ENCODE measurements at regions not wholly inside any gene's neighbourhood (a gene's known extent, or its start where the extent isn't known, plus 50 kb on each side); places are given as distances from the start of the nearest gene placed in this dataset.

- Mint-ChIP-seq H3K27me3 (ENCODE audit: unreplicated experiment) (no peaks in the 10 kb centered on the region), H3K4me3 (ENCODE audit: unreplicated experiment) (no peak overlapping the region), H3K36me3 (ENCODE audit: low read depth, unreplicated experiment) (no peaks in the 10 kb centered on the region), H3K27ac (ENCODE audit: unreplicated experiment) (no peak overlapping the region), H3K4me1 (ENCODE audit: unreplicated experiment) (no peaks in the 10 kb centered on the region), H3K9me3 (ENCODE audit: unreplicated experiment) (no peaks in the 10 kb centered on the region)
- TF ChIP-seq CTCF (IDR thresholded peaks at IDR 0.05; ENCODE audit: unreplicated experiment), result no peak
- DNase-seq (ENCODE audit: low spot score), result no peak
Measured at GRCh38 chr13:91195789-91196188, 151.7 kb upstream of the MIR17HG start.

GRCh38 chr13:91196958-91197357, 150.5 kb upstream of the MIR17HG start:
- Mint-ChIP-seq H3K27me3 (ENCODE audit: unreplicated experiment) (no peaks in the 10 kb centered on the region), H3K4me3 (ENCODE audit: unreplicated experiment) (no peak overlapping the region), H3K36me3 (ENCODE audit: low read depth, unreplicated experiment) (no peaks in the 10 kb centered on the region), H3K9me3 (ENCODE audit: unreplicated experiment) (no peaks in the 10 kb centered on the region), H3K27ac (ENCODE audit: unreplicated experiment) (no peak overlapping the region), H3K4me1 (ENCODE audit: unreplicated experiment) (no peaks in the 10 kb centered on the region)
- no peak for DNase-seq (ENCODE audit: low spot score)
- no peak for TF ChIP-seq CTCF (IDR thresholded peaks at IDR 0.05; ENCODE audit: unreplicated experiment)

- H3K27ac Mint-ChIP-seq (ENCODE audit: unreplicated experiment), result no peak overlapping the region
- TF ChIP-seq CTCF (IDR thresholded peaks at IDR 0.05; ENCODE audit: unreplicated experiment), result no peak
Measured at GRCh38 chr13:91199866-91200265, 147.6 kb upstream of the MIR17HG start.

GRCh38 chr13:91200486-91200885, 147.0 kb upstream of the MIR17HG start:
- Mint-ChIP-seq H3K27me3 (ENCODE audit: unreplicated experiment) (no peaks in the 10 kb centered on the region), H3K27ac (ENCODE audit: unreplicated experiment) (no peak overlapping the region), H3K4me3 (ENCODE audit: unreplicated experiment) (no peak overlapping the region), H3K36me3 (ENCODE audit: low read depth, unreplicated experiment) (no peaks in the 10 kb centered on the region), H3K9me3 (ENCODE audit: unreplicated experiment) (no peaks in the 10 kb centered on the region), H3K4me1 (ENCODE audit: unreplicated experiment) (peaks cover 7% of the 10 kb centered on the region)
- DNase-seq (ENCODE audit: low spot score), result no peak
- TF ChIP-seq CTCF (IDR thresholded peaks at IDR 0.05; ENCODE audit: unreplicated experiment), result no peak

More at GRCh38 chr13:91199866-91200265, 147.6 kb upstream of the MIR17HG start:
- H3K4me1 Mint-ChIP-seq (ENCODE audit: unreplicated experiment), result peaks cover 7% of the 10 kb centered on the region
- H3K27me3 Mint-ChIP-seq (ENCODE audit: unreplicated experiment), result no peaks in the 10 kb centered on the region
- DNase-seq (ENCODE audit: low spot score), result no peak
- H3K4me3 Mint-ChIP-seq (ENCODE audit: unreplicated experiment), result no peak overlapping the region
- no peaks in the 10 kb centered on the region for H3K36me3 Mint-ChIP-seq (ENCODE audit: low read depth, unreplicated experiment)
- H3K9me3 Mint-ChIP-seq (ENCODE audit: unreplicated experiment), result no peaks in the 10 kb centered on the region

- Mint-ChIP-seq H3K36me3 (ENCODE audit: low read depth, unreplicated experiment) (no peaks in the 10 kb centered on the region), H3K9me3 (ENCODE audit: unreplicated experiment) (no peaks in the 10 kb centered on the region), H3K27me3 (ENCODE audit: unreplicated experiment) (no peaks in the 10 kb centered on the region), H3K27ac (ENCODE audit: unreplicated experiment) (no peak overlapping the region), H3K4me1 (ENCODE audit: unreplicated experiment) (peaks cover 7% of the 10 kb centered on the region), H3K4me3 (ENCODE audit: unreplicated experiment) (no peak overlapping the region)
- no peak for TF ChIP-seq CTCF (IDR thresholded peaks at IDR 0.05; ENCODE audit: unreplicated experiment)
- no peak for DNase-seq (ENCODE audit: low spot score)
Measured at GRCh38 chr13:91203430-91203829, 144.1 kb upstream of the MIR17HG start.
